IMR-90 (cell line): ENCODE measurements at regions not wholly inside any gene's neighbourhood (a gene's known extent, or its start where the extent isn't known, plus 50 kb on each side); places are given as distances from the start of the nearest gene placed in this dataset.
A peak's percentile ranks its signal among the peaks of the same experiment; 100 is the strongest.
"Not testable (repeated sequence)": the region's sequence is repeated elsewhere in the genome, so short reads cannot be mapped to it uniquely, and the experiment has no call there.

ENCODE experiments used
- ATAC-seq: fragments of 200-7000 bp; cut with Tn5 transposase; 2 replicates; pipeline ENCODE4 v1.9.1; 2020; ENCODE audit warnings: low read depth, mild to moderate bottlenecking, moderate library complexity
- BruUV-seq: library from RNA; stranded (reverse); fragments of 400-500 nt; replicated peaks from 2 replicates; lab custom pipeline; 2021; lab: Mats Ljungman, UMichigan
- CTCF ChIA-PET: fragments of 300-600 bp; formaldehyde crosslinking; extraction: SDS; loops from one replicate; lab custom pipeline; 2021; ENCODE audit warnings: antibody characterized with exemption; lab: Yijun Ruan, JAX
- POLR2A ChIA-PET: fragments of 300-600 bp; sonication (Branson Sonifier 250); formaldehyde crosslinking; loops from one replicate; lab custom pipeline; 2022; ENCODE audit warnings: antibody characterized with exemption; ENCODE audit not compliant: unreplicated experiment; lab: Charles Lee
- DNase-seq: peaks from one replicate; pipeline ENCODE4 v3.0.0; 2013
- H2AFZ ChIP-seq: replicated peaks from 2 replicates; pipeline ENCODE3; 2013; ENCODE audit warnings: low read length, mild to moderate bottlenecking; ENCODE audit not compliant: poor library complexity
- H2AK5ac ChIP-seq: 2 replicates; pipeline ENCODE4 v1.6.1; 2013; ENCODE audit warnings: low read depth, low read length, inconsistent platforms
- H2AK9ac ChIP-seq: replicated peaks from 2 replicates; pipeline ENCODE3; 2013; ENCODE audit warnings: mild to moderate bottlenecking, low read depth, low read length, moderate library complexity; ENCODE audit not compliant: poor library complexity
- H2BK120ac ChIP-seq: 2 replicates; pipeline ENCODE4 v1.6.1; 2013; ENCODE audit warnings: low read depth, low read length, inconsistent platforms
- H2BK15ac ChIP-seq: 3 replicates; pipeline ENCODE4 v1.6.1; 2013; ENCODE audit warnings: low read depth, low read length, inconsistent platforms
- H2BK20ac ChIP-seq: 2 replicates; pipeline ENCODE4 v1.6.1; 2013; ENCODE audit warnings: low read depth, mild to moderate bottlenecking, inconsistent platforms, low read length, moderate library complexity
- H2BK5ac ChIP-seq: 2 replicates; pipeline ENCODE4 v1.6.1; 2013; ENCODE audit warnings: mild to moderate bottlenecking, low read depth, low read length, inconsistent platforms; ENCODE audit not compliant: poor library complexity, severe bottlenecking
- H3K14ac ChIP-seq: replicated peaks from 2 replicates; pipeline ENCODE4 v1.6.1; 2013; ENCODE audit warnings: low read depth, low read length, inconsistent platforms
- H3K18ac ChIP-seq: 2 replicates; pipeline ENCODE4 v1.6.1; 2013; ENCODE audit warnings: low read depth, low read length, control low read depth
- H3K23ac ChIP-seq: 2 replicates; pipeline ENCODE4 v1.6.1; 2013; ENCODE audit warnings: low read depth, low read length, inconsistent platforms
- H3K27ac ChIP-seq: 2 replicates; pipeline ENCODE4 v1.5.1; 2013; ENCODE audit warnings: mild to moderate bottlenecking, control low read depth, low read length; ENCODE audit not compliant: insufficient read depth
- H3K27me3 ChIP-seq: 2 replicates; pipeline ENCODE4 v1.6.1; 2013; ENCODE audit warnings: low read length; ENCODE audit not compliant: control insufficient read depth, insufficient read depth
- H3K36me3 ChIP-seq: 2 replicates; pipeline ENCODE4 v1.6.1; 2013; ENCODE audit warnings: low read length, mixed read lengths; ENCODE audit not compliant: control insufficient read depth, insufficient read depth
- H3K4ac ChIP-seq: 2 replicates; pipeline ENCODE4 v1.6.1; 2013; ENCODE audit warnings: low read depth, low read length, inconsistent platforms
- H3K4me1 ChIP-seq: 2 replicates; pipeline ENCODE4 v1.6.1; 2013; ENCODE audit warnings: low read length, mixed read lengths; ENCODE audit not compliant: control insufficient read depth, insufficient read depth
- H3K4me2 ChIP-seq: 2 replicates; pipeline ENCODE4 v1.6.1; 2013; ENCODE audit warnings: low read depth, mild to moderate bottlenecking, control low read depth, low read length, moderate library complexity
- H3K4me3 ChIP-seq: 2 replicates; pipeline ENCODE4 v1.5.1; 2013; ENCODE audit warnings: low read depth, mild to moderate bottlenecking, control low read depth, low read length, moderate library complexity; ENCODE audit not compliant: insufficient read depth
- H3K56ac ChIP-seq: 2 replicates; pipeline ENCODE4 v1.6.1; 2013; ENCODE audit warnings: low read length, inconsistent platforms; ENCODE audit not compliant: insufficient read depth; ENCODE audit errors: extremely low read depth
- H3K79me1 ChIP-seq, 2 experiments: 2 replicates each; pipeline ENCODE4 v1.6.1; 2013; ENCODE audit warnings: low read length in 2 of 2, inconsistent platforms in 1 of 2, low read depth in 1 of 2
- H3K9ac ChIP-seq: 2 replicates; pipeline ENCODE4 v1.6.1; 2013; ENCODE audit warnings: low read depth, low read length, control low read depth
- H3K9me1 ChIP-seq: 2 replicates; pipeline ENCODE4 v1.6.1; 2013; ENCODE audit warnings: low read length, inconsistent platforms; ENCODE audit not compliant: insufficient read depth
- H3K9me3 ChIP-seq: 2 replicates; pipeline ENCODE4 v1.6.1; 2013; ENCODE audit warnings: low read length; ENCODE audit not compliant: control insufficient read depth, insufficient read depth
- H4K20me1 ChIP-seq: 2 replicates; pipeline ENCODE4 v1.6.1; 2013; ENCODE audit warnings: low read length, inconsistent platforms; ENCODE audit not compliant: insufficient read depth
- H4K5ac ChIP-seq: 2 replicates; pipeline ENCODE4 v1.6.1; 2013; ENCODE audit warnings: mild to moderate bottlenecking, low read depth, low read length, control low read depth
- H4K8ac ChIP-seq, 2 experiments: 2 replicates each; pipeline ENCODE4 v1.6.1; 2013; ENCODE audit warnings: low read depth in 2 of 2, low read length in 2 of 2, control low read depth in 1 of 2, inconsistent platforms in 1 of 2
- H4K91ac ChIP-seq: 2 replicates; pipeline ENCODE4 v1.6.1; 2013; ENCODE audit warnings: low read depth, low read length, inconsistent platforms; ENCODE audit not compliant: insufficient read depth
- CHD1 ChIP-seq: IDR thresholded peaks from 2 replicates; pipeline ENCODE4 v1.6.1; 2012; ENCODE audit warnings: low read depth, low read length, improper control_type of control experiment
- CTCF ChIP-seq: conservative IDR thresholded peaks from 2 replicates; pipeline ENCODE4 v1.5.1; 2012; ENCODE audit warnings: mild to moderate bottlenecking, low read depth, low read length, improper control_type of control experiment
- WGBS, 2 experiments: methylation state at CpG; one replicate each; pipeline versions ENCODE4 v1.1.5 to v1.1.7; 2013; ENCODE audit warnings: missing lambda C conversion rate in 2 of 2; ENCODE audit not compliant: insufficient read length in 1 of 2; ENCODE audit errors: extremely low coverage in 2 of 2; 5-methylcytosine and 5-hydroxymethylcytosine counted together
- dilution Hi-C: fragments of 300-500 bp; cut with HindIII; formaldehyde crosslinking; loops from one replicate; pipeline ENCODE4 v1.14.3; 2018; ENCODE audit warnings: low sequenced_read_pairs; ENCODE audit not compliant: unreplicated experiment
- in situ Hi-C: fragments of 300-500 bp; cut with MboI; formaldehyde crosslinking; loops from 3 replicates; pipeline ENCODE4 v1.14.3; 2019; ENCODE audit warnings: low sequenced_read_pairs, inconsistent platforms, mixed read lengths
- intact Hi-C: fragments of 100-400 bp; cut with micrococcal nuclease; formaldehyde crosslinking; loops from 2 replicates; pipeline ENCODE4 v1.10.0; 2022

DNA sequence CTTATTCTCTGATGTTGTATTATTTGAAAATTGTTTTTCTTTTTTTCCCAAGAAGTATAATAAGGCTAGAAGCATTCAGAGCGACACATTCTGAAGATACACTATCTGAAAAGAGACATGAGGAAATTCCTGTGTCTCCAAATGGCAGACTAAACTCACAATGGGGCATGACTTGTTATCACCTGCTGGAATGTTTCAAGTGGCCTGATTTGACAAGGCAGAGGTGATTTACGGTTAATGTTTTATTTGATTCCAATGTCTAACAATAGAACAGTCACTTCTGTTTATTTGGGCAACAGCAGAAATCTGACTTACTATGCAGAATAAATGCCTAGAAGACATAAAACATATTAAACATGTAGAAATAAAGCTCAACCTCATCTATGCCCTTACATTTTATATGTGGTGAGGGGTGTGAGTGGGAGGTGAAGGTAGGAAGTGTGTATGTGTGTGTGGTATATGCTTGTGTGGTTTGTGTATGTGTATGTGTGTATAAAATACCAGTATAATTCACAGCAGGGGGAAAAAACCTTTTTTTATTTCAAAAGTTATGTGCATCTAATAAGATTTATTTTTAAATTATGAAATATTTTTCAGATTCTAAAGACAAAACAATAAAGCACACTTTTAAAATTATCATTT, 1051.7 kb downstream of the ROBO2 start:
- Histone ChIP-seq H2BK120ac (no peak overlapping the region), H3K14ac (no peak overlapping the region), H2AK9ac (no peak overlapping the region), H3K9ac (no peak overlapping the region), H2BK15ac (no peak overlapping the region), H3K18ac (no peak overlapping the region), H3K56ac (no peak overlapping the region), H4K20me1 (no peaks in the 10 kb centered on the region), H4K5ac (no peak overlapping the region), H2BK20ac (no peak overlapping the region), H3K4me1 (no peaks in the 10 kb centered on the region), H3K4me3 (no peak overlapping the region), H4K8ac (no peak overlapping the region), H3K4ac (no peak overlapping the region), H3K27me3 (no peaks in the 10 kb centered on the region), H2BK5ac (no peak overlapping the region), H3K27ac (no peak overlapping the region), H3K9me1 (no peaks in the 10 kb centered on the region), H3K23ac (no peak overlapping the region), H2AFZ (no peak overlapping the region), H3K4me2 (no peak overlapping the region), H3K36me3 (no peaks in the 10 kb centered on the region), H4K91ac (no peak overlapping the region), H3K9me3 (no peaks in the 10 kb centered on the region), H3K79me1 (no peaks in the 10 kb centered on the region), H2AK5ac (no peak overlapping the region)
- no peak for TF ChIP-seq CHD1
- TF ChIP-seq CTCF: no peak
- WGBS, 2 experiments: no CpG with 5 or more reads among the region's 2 CpGs
- ChIA-PET POLR2A (no interaction called here), CTCF (no interaction called here)
- ATAC-seq: no peak
- in situ Hi-C loops (no loop called here), intact Hi-C loops (no loop called here), dilution Hi-C loops (no loop called here)
- DNase-seq: no peak
- BruUV-seq: no TSS peak

DNA sequence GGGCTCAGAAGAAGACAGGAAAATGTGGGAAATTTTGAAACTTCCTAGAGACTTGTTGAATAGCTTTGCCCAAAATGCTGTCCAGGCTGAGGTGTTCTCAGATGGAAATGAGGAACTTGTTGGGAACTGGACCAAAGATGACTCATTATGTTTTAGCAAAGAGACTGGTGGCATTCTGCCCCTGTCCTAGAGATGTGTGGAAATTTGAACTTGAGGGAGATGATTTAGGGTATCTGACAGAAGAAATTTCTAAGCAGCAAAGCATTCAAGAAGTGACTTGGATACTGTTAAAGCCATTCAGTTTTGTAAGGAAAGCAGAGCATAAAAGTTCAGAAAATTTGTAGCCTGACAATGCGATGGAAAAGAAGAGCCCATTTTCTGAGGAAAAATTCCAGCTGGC, 1052.7 kb downstream of the ROBO2 start:
- H3K4me2 ChIP-seq, H4K8ac ChIP-seq, BruUV-seq, H2BK20ac ChIP-seq, H3K9me3 ChIP-seq, dilution Hi-C loops, intact Hi-C loops, H2AK5ac ChIP-seq, H4K91ac ChIP-seq, ATAC-seq, H2AK9ac ChIP-seq, H2BK120ac ChIP-seq, H3K9me1 ChIP-seq, H3K27ac ChIP-seq, H3K18ac ChIP-seq, H3K27me3 ChIP-seq, H3K14ac ChIP-seq, H4K5ac ChIP-seq, H2AFZ ChIP-seq, H3K23ac ChIP-seq, H3K56ac ChIP-seq, H2BK15ac ChIP-seq, H2BK5ac ChIP-seq, H3K36me3 ChIP-seq, H3K4me3 ChIP-seq, H3K4me1 ChIP-seq, H3K79me1 ChIP-seq, in situ Hi-C loops, POLR2A ChIA-PET, H3K9ac ChIP-seq, H3K4ac ChIP-seq, H4K20me1 ChIP-seq: not testable (repeated sequence)
- WGBS, 2 experiments: no CpG with 5 or more reads among the region's 1 CpG
- CTCF ChIA-PET: interaction anchor here (0.6 to 1.1 kb wide), 2 partner anchors 11 to 152 kb away, joined by 3 to 4 read pairs; no protein-coding TSS in a partner anchor
- peak; percentile 34 for DNase-seq
